ENCODE measurements at regions not wholly inside any gene's neighbourhood (a gene's known extent, or its start where the extent isn't known, plus 50 kb on each side); places are given as distances from the start of the nearest gene placed in this dataset.

DNA sequence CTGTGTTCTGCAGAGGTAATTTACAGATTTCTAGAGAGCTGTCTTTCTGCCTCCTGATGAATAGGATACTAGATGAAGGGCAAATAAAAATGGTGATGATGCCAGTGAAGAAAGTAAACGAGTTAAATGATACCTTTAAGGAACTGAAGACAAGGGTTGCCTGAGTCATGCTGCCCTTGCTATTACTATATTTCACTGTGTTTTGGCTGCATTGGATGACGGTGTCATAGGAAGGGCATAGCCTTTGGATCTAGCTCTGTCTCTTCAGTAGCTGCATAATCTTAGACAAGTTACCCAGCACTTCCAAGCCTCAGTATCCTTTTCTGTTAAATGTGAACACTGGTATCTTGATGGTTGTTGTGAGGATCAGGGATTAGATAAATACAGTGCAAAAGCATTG lies 131.5 kb upstream of the FGGY start:
- DNase-seq: no peak
- Histone ChIP-seq H3K4me3 (ENCODE audit: insufficient read depth, low read depth, low read length, poor library complexity, severe bottlenecking) (no peak overlapping the region), H3K9me3 (ENCODE audit: control insufficient read depth, low read length) (no peaks in the 10 kb centered on the region), H3K27ac (ENCODE audit: insufficient read depth, low read length, poor library complexity, severe bottlenecking) (no peak overlapping the region), H3K4me1 (ENCODE audit: control insufficient read depth, insufficient read depth, low read length, poor library complexity, severe bottlenecking) (no peaks in the 10 kb centered on the region), H3K27me3 (replicated peaks; ENCODE audit: control insufficient read depth, insufficient read depth, low read length, poor library complexity, severe bottlenecking) (no peaks in the 10 kb centered on the region), H3K36me3 (ENCODE audit: control insufficient read depth, insufficient read depth, low read length) (no peaks in the 10 kb centered on the region)

DNA sequence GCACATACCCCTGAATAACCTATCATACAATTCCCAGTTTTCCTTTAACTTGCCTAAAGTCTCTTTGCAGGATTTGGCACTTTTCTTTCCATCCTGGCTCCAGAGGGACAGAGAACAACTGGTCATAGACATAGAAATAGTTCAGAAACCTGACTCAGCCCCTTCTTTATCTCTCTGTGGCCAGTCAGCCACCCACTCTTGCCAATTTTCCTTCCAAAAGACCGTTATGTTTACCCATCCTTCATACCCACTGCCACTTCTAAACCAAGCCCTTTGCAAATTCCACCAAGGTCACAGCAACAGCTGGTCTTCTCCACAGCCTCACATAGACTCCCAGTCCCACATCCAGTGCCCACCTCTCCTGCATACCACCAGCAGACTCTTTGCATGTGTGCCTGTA lies 127.2 kb upstream of the FGGY start:
- H3K36me3 ChIP-seq (ENCODE audit: control insufficient read depth, insufficient read depth, low read length): no peaks in the 10 kb centered on the region
- no peaks in the 10 kb centered on the region for H3K4me1 ChIP-seq (ENCODE audit: control insufficient read depth, insufficient read depth, low read length, poor library complexity, severe bottlenecking)
- no peak overlapping the region for H3K4me3 ChIP-seq (ENCODE audit: insufficient read depth, low read depth, low read length, poor library complexity, severe bottlenecking)
- H3K27ac ChIP-seq (ENCODE audit: insufficient read depth, low read length, poor library complexity, severe bottlenecking): no peak overlapping the region
- no peak for DNase-seq
- no peaks in the 10 kb centered on the region for H3K9me3 ChIP-seq (ENCODE audit: control insufficient read depth, low read length)
- no peaks in the 10 kb centered on the region for H3K27me3 ChIP-seq (replicated peaks; ENCODE audit: control insufficient read depth, insufficient read depth, low read length, poor library complexity, severe bottlenecking)

- no peaks in the 10 kb centered on the region for H3K4me1 ChIP-seq (ENCODE audit: control insufficient read depth, insufficient read depth, low read length, poor library complexity, severe bottlenecking)
- no peak overlapping the region for H3K27ac ChIP-seq (ENCODE audit: insufficient read depth, low read length, poor library complexity, severe bottlenecking)
Measured at GRCh38 chr1:59170659-59171058, 126.2 kb upstream of the FGGY start.

DNA sequence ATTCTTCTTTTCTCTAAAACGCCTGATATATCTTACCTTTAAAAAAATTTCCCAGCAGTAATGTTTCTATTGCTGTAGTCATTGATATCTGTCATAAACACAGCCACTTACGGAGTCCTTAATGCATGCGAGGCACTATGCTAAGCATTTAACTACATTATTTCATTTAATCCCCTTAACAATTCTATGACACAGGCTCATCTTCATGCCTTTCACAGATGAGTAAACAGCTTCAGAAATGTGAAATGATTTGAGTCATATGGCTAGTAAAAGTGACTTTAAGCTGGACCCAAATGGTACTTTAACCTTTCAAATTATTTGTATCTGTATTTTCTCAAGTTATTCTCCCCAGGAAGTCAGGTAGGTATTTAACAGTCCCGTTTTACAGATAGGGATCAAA lies 125.1 kb upstream of the FGGY start:
- Histone ChIP-seq H3K4me1 (ENCODE audit: control insufficient read depth, insufficient read depth, low read length, poor library complexity, severe bottlenecking) (no peaks in the 10 kb centered on the region), H3K36me3 (ENCODE audit: control insufficient read depth, insufficient read depth, low read length) (no peaks in the 10 kb centered on the region), H3K27ac (ENCODE audit: insufficient read depth, low read length, poor library complexity, severe bottlenecking) (no peak overlapping the region), H3K27me3 (replicated peaks; ENCODE audit: control insufficient read depth, insufficient read depth, low read length, poor library complexity, severe bottlenecking) (no peaks in the 10 kb centered on the region), H3K4me3 (ENCODE audit: insufficient read depth, low read depth, low read length, poor library complexity, severe bottlenecking) (no peak overlapping the region), H3K9me3 (ENCODE audit: control insufficient read depth, low read length) (no peaks in the 10 kb centered on the region)
- DNase-seq: no peak

More at GRCh38 chr1:59170659-59171058, 126.2 kb upstream of the FGGY start:
- DNase-seq: no peak
- Histone ChIP-seq H3K27me3 (replicated peaks; ENCODE audit: control insufficient read depth, insufficient read depth, low read length, poor library complexity, severe bottlenecking) (no peaks in the 10 kb centered on the region), H3K36me3 (ENCODE audit: control insufficient read depth, insufficient read depth, low read length) (no peaks in the 10 kb centered on the region), H3K4me3 (ENCODE audit: insufficient read depth, low read depth, low read length, poor library complexity, severe bottlenecking) (no peak overlapping the region), H3K9me3 (ENCODE audit: control insufficient read depth, low read length) (no peaks in the 10 kb centered on the region)

DNA sequence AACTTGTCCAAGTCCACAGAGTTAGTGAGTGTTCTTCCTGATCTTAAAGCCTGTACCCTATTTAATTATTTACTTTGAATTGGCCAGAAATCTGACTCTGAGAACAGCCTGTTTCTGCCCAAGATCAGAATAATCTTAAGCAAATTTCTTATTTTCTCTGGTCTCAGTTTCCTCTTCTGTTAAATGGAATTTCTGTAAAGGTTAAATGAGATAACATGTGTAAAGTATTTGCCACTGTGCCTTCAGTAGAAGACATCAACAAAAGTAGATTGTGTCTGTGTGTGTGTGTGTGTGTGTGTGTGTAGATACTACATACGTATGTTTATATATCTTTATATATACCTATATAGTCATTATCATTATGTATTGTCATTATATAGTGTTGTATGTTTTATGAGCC lies 124.2 kb upstream of the FGGY start:
- H3K4me1 ChIP-seq (ENCODE audit: control insufficient read depth, insufficient read depth, low read length, poor library complexity, severe bottlenecking): no peaks in the 10 kb centered on the region
- no peak overlapping the region for H3K4me3 ChIP-seq (ENCODE audit: insufficient read depth, low read depth, low read length, poor library complexity, severe bottlenecking)
- H3K27ac ChIP-seq (ENCODE audit: insufficient read depth, low read length, poor library complexity, severe bottlenecking): no peak overlapping the region
- H3K9me3 ChIP-seq (ENCODE audit: control insufficient read depth, low read length): no peaks in the 10 kb centered on the region
- no peaks in the 10 kb centered on the region for H3K36me3 ChIP-seq (ENCODE audit: control insufficient read depth, insufficient read depth, low read length)
- no peaks in the 10 kb centered on the region for H3K27me3 ChIP-seq (replicated peaks; ENCODE audit: control insufficient read depth, insufficient read depth, low read length, poor library complexity, severe bottlenecking)
- DNase-seq: no peak

DNA sequence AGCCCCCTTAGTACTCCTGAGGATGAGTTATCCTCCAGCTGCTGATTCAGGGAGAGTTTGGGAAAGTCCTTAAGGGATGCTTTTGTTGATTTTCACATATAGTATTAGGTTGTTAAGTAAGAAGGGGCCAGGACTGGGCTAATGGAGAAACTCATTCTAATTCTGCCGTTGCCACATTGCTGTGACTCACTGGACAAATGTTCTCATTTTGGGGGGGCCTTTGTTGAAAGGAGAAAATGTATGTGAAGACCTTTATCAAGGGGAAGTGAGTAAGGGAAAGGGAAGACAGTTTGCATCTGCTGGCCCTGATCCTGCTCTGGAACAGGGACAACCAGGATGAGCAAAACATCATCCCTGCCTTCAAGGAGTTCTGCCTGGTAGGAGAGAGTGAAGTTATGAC lies 123.2 kb upstream of the FGGY start:
- no peak overlapping the region for H3K4me3 ChIP-seq (ENCODE audit: insufficient read depth, low read depth, low read length, poor library complexity, severe bottlenecking)
- no peak overlapping the region for H3K27ac ChIP-seq (ENCODE audit: insufficient read depth, low read length, poor library complexity, severe bottlenecking)
- DNase-seq: no peak

DNA sequence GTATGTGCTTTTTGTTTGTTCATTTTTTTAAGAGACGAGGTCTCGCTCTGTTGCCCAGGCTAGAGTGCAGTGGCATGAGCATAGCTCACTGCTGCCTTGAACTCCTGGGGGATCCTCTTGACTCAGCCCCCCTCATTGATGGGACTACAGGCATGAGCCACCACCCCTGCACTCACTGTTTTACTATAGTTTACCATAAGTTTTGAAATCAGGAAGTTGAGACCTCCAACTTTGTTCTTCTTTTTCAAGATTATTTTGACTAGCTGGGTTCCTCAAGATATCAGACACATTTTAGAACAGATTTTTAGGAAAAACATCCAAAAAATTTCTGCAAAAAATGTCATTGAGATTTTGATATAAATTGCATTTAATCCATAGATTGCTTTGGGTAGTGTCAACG lies 120.4 kb upstream of the FGGY start:
- no peaks in the 10 kb centered on the region for H3K27me3 ChIP-seq (replicated peaks; ENCODE audit: control insufficient read depth, insufficient read depth, low read length, poor library complexity, severe bottlenecking)
- DNase-seq: no peak
- no peak overlapping the region for H3K27ac ChIP-seq (ENCODE audit: insufficient read depth, low read length, poor library complexity, severe bottlenecking)
- H3K4me3 ChIP-seq (ENCODE audit: insufficient read depth, low read depth, low read length, poor library complexity, severe bottlenecking): no peak overlapping the region
- H3K4me1 ChIP-seq (ENCODE audit: control insufficient read depth, insufficient read depth, low read length, poor library complexity, severe bottlenecking): no peaks in the 10 kb centered on the region
- H3K9me3 ChIP-seq (ENCODE audit: control insufficient read depth, low read length): no peaks in the 10 kb centered on the region
- H3K36me3 ChIP-seq (ENCODE audit: control insufficient read depth, insufficient read depth, low read length): no peaks in the 10 kb centered on the region

More for the DNA sequence above, 123.2 kb upstream of the FGGY start:
- no peaks in the 10 kb centered on the region for H3K4me1 ChIP-seq (ENCODE audit: control insufficient read depth, insufficient read depth, low read length, poor library complexity, severe bottlenecking)
- no peaks in the 10 kb centered on the region for H3K36me3 ChIP-seq (ENCODE audit: control insufficient read depth, insufficient read depth, low read length)
- H3K9me3 ChIP-seq (ENCODE audit: control insufficient read depth, low read length): no peaks in the 10 kb centered on the region
- no peaks in the 10 kb centered on the region for H3K27me3 ChIP-seq (replicated peaks; ENCODE audit: control insufficient read depth, insufficient read depth, low read length, poor library complexity, severe bottlenecking)

DNA sequence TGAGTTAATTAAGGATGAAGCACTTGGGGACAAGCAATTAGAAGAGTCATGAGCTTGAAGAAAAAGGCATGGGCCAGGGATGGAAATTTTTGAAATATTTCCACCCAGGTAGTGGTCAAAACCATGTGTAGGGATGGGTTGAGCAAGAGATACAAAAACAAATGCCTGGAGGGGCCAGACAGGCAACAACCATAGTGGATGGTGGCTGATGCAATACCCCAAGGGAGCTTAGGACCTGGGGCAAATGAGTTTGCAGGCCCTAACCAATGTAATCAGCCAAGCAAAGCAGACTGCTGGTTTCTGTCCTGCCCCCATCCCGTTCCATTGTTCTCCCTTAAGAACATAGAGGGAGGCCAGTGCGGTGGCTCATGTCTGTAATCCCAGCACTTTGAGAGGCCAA lies 119.1 kb upstream of the FGGY start:
- H3K4me3 ChIP-seq (ENCODE audit: insufficient read depth, low read depth, low read length, poor library complexity, severe bottlenecking): no peak overlapping the region
- H3K4me1 ChIP-seq (ENCODE audit: control insufficient read depth, insufficient read depth, low read length, poor library complexity, severe bottlenecking): no peaks in the 10 kb centered on the region
- no peaks in the 10 kb centered on the region for H3K27me3 ChIP-seq (replicated peaks; ENCODE audit: control insufficient read depth, insufficient read depth, low read length, poor library complexity, severe bottlenecking)
- DNase-seq: no peak
- no peaks in the 10 kb centered on the region for H3K9me3 ChIP-seq (ENCODE audit: control insufficient read depth, low read length)
- H3K27ac ChIP-seq (ENCODE audit: insufficient read depth, low read length, poor library complexity, severe bottlenecking): no peak overlapping the region
- no peaks in the 10 kb centered on the region for H3K36me3 ChIP-seq (ENCODE audit: control insufficient read depth, insufficient read depth, low read length)

DNA sequence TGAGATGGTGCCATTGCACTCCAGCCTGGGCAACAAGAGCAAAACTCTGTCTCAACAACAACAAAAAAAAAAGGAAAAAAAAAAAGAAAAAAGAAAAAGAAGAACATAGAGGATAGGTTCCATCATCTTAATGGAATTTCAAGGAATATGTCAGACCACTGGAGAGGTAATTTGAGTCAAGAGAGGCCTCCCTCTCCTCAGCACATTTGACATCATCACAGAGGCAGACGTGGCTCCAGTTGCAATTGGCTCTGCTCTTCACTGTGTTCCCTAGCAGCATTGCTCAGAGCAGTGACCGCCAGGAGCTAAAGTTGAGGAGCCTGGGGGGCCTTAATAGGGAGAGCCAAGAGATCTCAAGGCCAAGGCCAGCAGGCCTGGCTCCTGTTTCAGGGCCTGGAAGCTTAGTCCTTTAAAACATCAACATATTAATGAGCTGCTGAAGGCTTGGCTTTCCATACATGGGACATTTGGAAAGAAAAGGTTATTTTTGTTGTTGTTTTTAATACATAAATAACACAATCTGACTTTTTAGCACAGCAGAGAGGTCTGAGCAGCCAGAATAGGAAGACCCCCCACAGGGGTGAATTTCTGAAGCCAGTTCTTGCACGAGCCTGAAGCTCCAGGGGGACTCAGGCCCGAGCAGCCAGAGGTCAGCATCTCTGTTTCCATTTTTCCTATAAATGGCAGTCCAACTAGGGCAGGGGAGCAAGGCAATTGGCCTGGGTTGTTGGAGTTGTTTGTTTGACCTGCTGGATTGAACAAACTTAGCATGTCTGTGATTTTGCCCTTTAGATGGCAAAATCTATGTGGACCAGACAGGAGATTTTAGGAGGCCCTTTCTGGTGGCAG lies 118.3 kb upstream of the FGGY start:
- Histone ChIP-seq H3K9me3 (ENCODE audit: control insufficient read depth, low read length) (no peaks in the 10 kb centered on the region), H3K4me1 (ENCODE audit: control insufficient read depth, insufficient read depth, low read length, poor library complexity, severe bottlenecking) (no peaks in the 10 kb centered on the region), H3K27ac (ENCODE audit: insufficient read depth, low read length, poor library complexity, severe bottlenecking) (no peak overlapping the region), H3K27me3 (replicated peaks; ENCODE audit: control insufficient read depth, insufficient read depth, low read length, poor library complexity, severe bottlenecking) (no peaks in the 10 kb centered on the region), H3K4me3 (ENCODE audit: insufficient read depth, low read depth, low read length, poor library complexity, severe bottlenecking) (no peak overlapping the region), H3K36me3 (ENCODE audit: control insufficient read depth, insufficient read depth, low read length) (no peaks in the 10 kb centered on the region)
- no peak for DNase-seq

DNA sequence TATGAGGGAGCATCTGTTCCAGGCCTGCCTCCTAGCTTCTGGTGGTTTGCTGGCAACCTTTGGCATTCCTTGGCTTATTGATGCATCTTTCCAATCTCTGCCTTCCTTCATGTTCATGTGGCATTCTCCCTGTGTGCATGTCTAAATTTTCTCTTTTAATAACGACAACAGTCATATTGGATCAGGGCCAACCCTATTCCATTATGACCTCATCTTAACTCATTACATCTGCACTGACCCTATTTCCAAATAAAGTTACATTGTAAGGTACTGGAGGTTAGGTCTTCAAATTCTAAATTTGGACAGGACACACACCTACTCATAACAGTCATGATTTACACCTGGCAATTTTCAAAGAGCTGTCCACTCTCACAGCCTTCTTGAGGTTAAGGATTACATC lies 117.2 kb upstream of the FGGY start:
- no peak overlapping the region for H3K4me3 ChIP-seq (ENCODE audit: insufficient read depth, low read depth, low read length, poor library complexity, severe bottlenecking)
- H3K9me3 ChIP-seq (ENCODE audit: control insufficient read depth, low read length): no peaks in the 10 kb centered on the region
- H3K4me1 ChIP-seq (ENCODE audit: control insufficient read depth, insufficient read depth, low read length, poor library complexity, severe bottlenecking): no peaks in the 10 kb centered on the region
- no peak for DNase-seq
- no peaks in the 10 kb centered on the region for H3K27me3 ChIP-seq (replicated peaks; ENCODE audit: control insufficient read depth, insufficient read depth, low read length, poor library complexity, severe bottlenecking)
- no peaks in the 10 kb centered on the region for H3K36me3 ChIP-seq (ENCODE audit: control insufficient read depth, insufficient read depth, low read length)
- no peak overlapping the region for H3K27ac ChIP-seq (ENCODE audit: insufficient read depth, low read length, poor library complexity, severe bottlenecking)
